K562 (cell line): ENCODE measurements at regions not wholly inside any gene's neighbourhood (a gene's known extent, or its start where the extent isn't known, plus 50 kb on each side); places are given as distances from the start of the nearest gene placed in this dataset.
A peak's percentile ranks its signal among the peaks of the same experiment; 100 is the strongest.

Experiments
- ATAC-seq: fragments of 200-7000 bp; cut with Tn5 transposase; 3 replicates; pipeline ENCODE4 v1.9.1; 2020; ENCODE audit warnings: moderate library complexity
- BruUV-seq: library from RNA; stranded (reverse); fragments of 400-500 nt; replicated peaks from 2 replicates; lab custom pipeline; 2021; lab: Mats Ljungman, UMichigan
- CTCF ChIA-PET: fragments of 300-600 bp; formaldehyde crosslinking; extraction: SDS; loops from one replicate; lab custom pipeline; 2021; ENCODE audit warnings: low intra/inter-chr PET ratio; lab: Yijun Ruan, JAX
- POLR2A ChIA-PET: fragments of 300-600, 350-650 bp; sonication (Branson Sonifier 250); formaldehyde crosslinking; extraction: SDS; loops from one replicate; lab custom pipeline; 2021; ENCODE audit warnings: antibody characterized with exemption, inconsistent platforms; lab: Yijun Ruan, JAX
- DNase-seq, 4 experiments: peaks; one replicate each; pipeline versions ENCODE4 v3.0.0 to v3.0.0-alpha.2; 2011 to 2018; ENCODE audit warnings: low spot score in 3 of 4, mixed read lengths in 3 of 4; ENCODE audit errors: extremely low read depth in 1 of 4
- FAIRE-seq: peaks from 2 replicates; lab custom pipeline; 2011; peaks lifted over from hg19 to GRCh38; lab: Jason Lieb, UNC
- H2AFZ ChIP-seq: 2 replicates; pipeline ENCODE4 v1.6.0; 2011; ENCODE audit warnings: low read depth, low read length, control low read depth, inconsistent platforms
- H3K27ac ChIP-seq: fragments of 200-600 bp; 3 replicates; pipeline ENCODE4 v1.8.0; 2011; ENCODE audit warnings: low read depth, mild to moderate bottlenecking, control low read depth, inconsistent platforms, low read length, moderate library complexity, mixed read lengths; ENCODE audit errors: extremely low read depth
- H3K27me3 ChIP-seq, 2 experiments: fragments of 300-600 bp in 1 of 2; 2 replicates in 1 of 2; 3 replicates in 1 of 2; pipeline versions ENCODE4 v1.6.0 to v1.8.0; 2011; ENCODE audit warnings: inconsistent platforms in 2 of 2, low read length in 2 of 2, mild to moderate bottlenecking in 1 of 2, mixed read lengths in 1 of 2, moderate library complexity in 1 of 2; ENCODE audit not compliant: control insufficient read depth in 2 of 2, insufficient read depth in 2 of 2
- H3K36me3 ChIP-seq: fragments of 300-600 bp; 3 replicates; pipeline ENCODE4 v1.8.0; 2011; ENCODE audit warnings: mild to moderate bottlenecking, low read length, inconsistent platforms; ENCODE audit not compliant: control insufficient read depth, insufficient read depth
- H3K4me1 ChIP-seq, 2 experiments: fragments of 200-600 bp in 1 of 2; replicated peaks in 1 of 2; 2 replicates in 1 of 2; 3 replicates in 1 of 2; pipeline versions ENCODE4 v1.5.1 to v1.8.0; 2011; ENCODE audit warnings: inconsistent platforms in 2 of 2, low read length in 2 of 2, mild to moderate bottlenecking in 1 of 2, mixed read lengths in 1 of 2, moderate library complexity in 1 of 2; ENCODE audit not compliant: control insufficient read depth in 2 of 2, insufficient read depth in 2 of 2
- H3K4me2 ChIP-seq: 2 replicates; pipeline ENCODE4 v1.6.1; 2011; ENCODE audit warnings: low read length, control low read depth, inconsistent platforms, mixed read lengths; ENCODE audit not compliant: insufficient read depth
- H3K4me3 ChIP-seq: fragments of 200-600 bp; sonication (generic), shearing (Covaris generic); 2 replicates; pipeline ENCODE4 v1.5.1; 2016; ENCODE audit warnings: control low read depth, inconsistent platforms
- H3K79me2 ChIP-seq: fragments of 200-600 bp; 3 replicates; pipeline ENCODE4 v1.8.0; 2011; ENCODE audit warnings: low read length, inconsistent platforms; ENCODE audit not compliant: control insufficient read depth, insufficient read depth
- H3K9ac ChIP-seq, 2 experiments: 2 replicates each; pipeline versions ENCODE4 v1.6.0 to v1.6.1; 2011; ENCODE audit warnings: low read depth in 2 of 2, low read length in 2 of 2, control low read depth in 1 of 2, inconsistent platforms in 1 of 2, mild to moderate bottlenecking in 1 of 2, mixed read lengths in 1 of 2; ENCODE audit not compliant: insufficient read depth in 1 of 2
- H3K9me1 ChIP-seq: one replicate; pipeline ENCODE4 v1.6.0; 2011; ENCODE audit warnings: inconsistent platforms, mild to moderate bottlenecking, low read length, moderate library complexity; ENCODE audit not compliant: control insufficient read depth, insufficient read depth
- H3K9me3 ChIP-seq: replicated peaks from 2 replicates; pipeline ENCODE4 v1.5.1; 2011; ENCODE audit warnings: low read depth, low read length, inconsistent platforms; ENCODE audit not compliant: control insufficient read depth, insufficient read depth
- H4K20me1 ChIP-seq: replicated peaks from 2 replicates; pipeline ENCODE4 v1.6.1; 2011; ENCODE audit warnings: low read length, inconsistent platforms, mixed read lengths; ENCODE audit not compliant: control insufficient read depth, insufficient read depth
- ETV6 ChIP-seq, 3 experiments: fragments of 150-350 bp in 1 of 3; sonication (generic) in 1 of 3; formaldehyde crosslinking in 1 of 3; IDR thresholded peaks; 2 replicates each; pipeline versions ENCODE4 v1.6.1 to v1.8.0; 2014 to 2022; ENCODE audit warnings: borderline replicate concordance in 2 of 3, low read depth in 2 of 3, antibody characterized with exemption in 1 of 3, low read length in 1 of 3, mild to moderate bottlenecking in 1 of 3, missing genetic modification reagents in 1 of 3
- POLR2A ChIP-seq: fragments of 450-650 bp; conservative IDR thresholded peaks from 2 replicates; pipeline ENCODE4 v1.6.1; 2016
- in situ Hi-C: fragments of 300-500 bp; cut with MboI; formaldehyde crosslinking; loops from 4 replicates; pipeline ENCODE4 v1.15.0; 2018; ENCODE audit warnings: inconsistent platforms, mixed read lengths
- intact Hi-C: fragments of 100-400 bp; cut with micrococcal nuclease; formaldehyde crosslinking; loops from 2 replicates; pipeline ENCODE4 v1.14.2; 2022
- TF ChIP-seq, protein P1 (sequence below): fragments of 250-450 bp; sonication (Bioruptor Pico); IDR thresholded peaks from 2 replicates; pipeline ENCODE4 v1.8.0; 2021; ENCODE audit warnings: borderline replicate concordance, mild to moderate bottlenecking, moderate library complexity; ENCODE audit not compliant: poor library complexity, severe bottlenecking
- TF ChIP-seq, protein P2 (sequence below): fragments of 250-450 bp; sonication (Bioruptor Pico); IDR thresholded peaks from 2 replicates; pipeline ENCODE4 v1.4.0; 2020; ENCODE audit warnings: mild to moderate bottlenecking, moderate library complexity
- TF ChIP-seq, protein P3 (sequence below): IDR thresholded peaks from 2 replicates; pipeline ENCODE4 v1.6.1; 2016; ENCODE audit warnings: missing genetic modification characterization, missing compliant biosample characterization

DNA sequence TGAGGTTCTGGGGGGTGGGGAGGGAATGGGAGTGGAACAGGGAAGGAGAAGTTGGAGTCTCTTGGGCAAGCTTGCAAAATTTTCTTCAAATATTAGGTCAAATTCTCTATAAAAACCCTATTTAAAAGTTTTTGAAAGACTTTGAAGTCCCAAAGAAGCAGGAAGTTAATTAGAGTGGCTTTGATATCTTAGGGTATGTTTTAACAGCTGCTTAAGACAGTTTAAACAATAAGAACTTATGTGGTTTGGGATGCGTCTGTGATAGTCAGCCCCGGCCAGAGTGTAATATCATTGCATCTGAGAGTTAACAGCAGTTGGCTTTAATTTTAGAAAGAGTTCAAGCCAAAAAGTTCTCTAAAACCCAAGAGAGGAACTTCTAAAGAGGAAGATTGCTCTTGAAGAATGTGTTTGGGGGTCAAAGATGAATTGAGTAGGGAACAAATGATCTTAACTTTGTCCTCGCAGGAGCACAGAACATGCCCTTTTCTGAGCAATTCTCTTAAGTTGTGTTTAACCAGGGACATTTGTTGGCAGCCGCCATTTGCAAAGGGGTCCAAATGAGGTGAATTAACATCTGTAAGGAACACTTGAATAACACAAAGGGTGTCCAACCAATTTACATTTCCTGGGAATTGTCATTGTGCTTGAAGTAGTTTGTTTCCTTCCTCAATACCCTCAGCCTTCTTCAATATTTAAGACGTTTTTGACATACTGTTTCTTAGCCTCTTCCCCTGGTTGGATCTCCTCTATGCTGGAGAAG, 182.4 kb downstream of the PTEN start (continued):
- TF ChIP-seq, protein P1, sequence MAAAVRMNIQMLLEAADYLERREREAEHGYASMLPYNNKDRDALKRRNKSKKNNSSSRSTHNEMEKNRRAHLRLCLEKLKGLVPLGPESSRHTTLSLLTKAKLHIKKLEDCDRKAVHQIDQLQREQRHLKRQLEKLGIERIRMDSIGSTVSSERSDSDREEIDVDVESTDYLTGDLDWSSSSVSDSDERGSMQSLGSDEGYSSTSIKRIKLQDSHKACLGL (CRISPR knock-in tag): no peak
- TF ChIP-seq, protein P2, sequence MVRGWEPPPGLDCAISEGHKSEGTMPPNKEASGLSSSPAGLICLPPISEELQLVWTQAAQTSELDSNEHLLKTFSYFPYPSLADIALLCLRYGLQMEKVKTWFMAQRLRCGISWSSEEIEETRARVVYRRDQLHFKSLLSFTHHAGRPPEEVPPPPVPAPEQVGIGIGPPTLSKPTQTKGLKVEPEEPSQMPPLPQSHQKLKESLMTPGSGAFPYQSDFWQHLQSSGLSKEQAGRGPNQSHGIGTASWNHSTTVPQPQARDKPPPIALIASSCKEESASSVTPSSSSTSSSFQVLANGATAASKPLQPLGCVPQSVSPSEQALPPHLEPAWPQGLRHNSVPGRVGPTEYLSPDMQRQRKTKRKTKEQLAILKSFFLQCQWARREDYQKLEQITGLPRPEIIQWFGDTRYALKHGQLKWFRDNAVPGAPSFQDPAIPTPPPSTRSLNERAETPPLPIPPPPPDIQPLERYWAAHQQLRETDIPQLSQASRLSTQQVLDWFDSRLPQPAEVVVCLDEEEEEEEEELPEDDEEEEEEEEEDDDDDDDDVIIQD (CRISPR knock-in tag): no peak
- TF ChIP-seq ETV6 (IDR thresholded peaks at IDR 0.05; ENCODE audit: borderline replicate concordance in 1 of 2, low read depth in 2 of 2, low read length in 1 of 2): no peak
- TF ChIP-seq ETV6 (CRISPR knock-in tag; IDR thresholded peaks at IDR 0.05; ENCODE audit: borderline replicate concordance): no peak

DNA sequence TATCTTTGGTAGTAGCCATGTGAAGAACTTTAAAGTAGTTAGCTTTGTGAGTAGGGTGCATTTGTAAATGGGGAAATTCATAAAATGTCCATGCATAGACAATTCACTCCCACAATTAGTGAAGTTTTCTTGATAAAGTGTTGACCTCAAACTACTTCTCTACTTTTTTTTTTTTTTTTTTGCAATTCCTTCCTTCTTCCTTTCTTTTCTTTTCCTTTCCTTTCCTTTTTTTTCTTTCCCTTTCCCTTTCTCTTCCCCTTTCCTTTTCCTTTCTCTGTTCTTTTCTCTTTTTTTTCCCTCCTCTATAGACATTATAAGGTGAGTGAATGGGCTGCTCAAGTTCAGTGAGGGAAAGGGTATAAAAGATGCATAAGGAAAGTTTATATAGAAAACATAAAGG, 184.2 kb downstream of the PTEN start:
- H3K9me3 ChIP-seq: no peaks in the 10 kb centered on the region
- no peak overlapping the region for H3K4me3 ChIP-seq
- in situ Hi-C loops: no loop called here
- H3K9me1 ChIP-seq: no peaks in the 10 kb centered on the region
- POLR2A ChIA-PET: no interaction called here
- DNase-seq: no peak
- H3K4me2 ChIP-seq: no peak overlapping the region
- H3K79me2 ChIP-seq: no peaks in the 10 kb centered on the region
- H3K27ac ChIP-seq: no peak overlapping the region
- no peak overlapping the region for H2AFZ ChIP-seq
- TF ChIP-seq, protein P3, sequence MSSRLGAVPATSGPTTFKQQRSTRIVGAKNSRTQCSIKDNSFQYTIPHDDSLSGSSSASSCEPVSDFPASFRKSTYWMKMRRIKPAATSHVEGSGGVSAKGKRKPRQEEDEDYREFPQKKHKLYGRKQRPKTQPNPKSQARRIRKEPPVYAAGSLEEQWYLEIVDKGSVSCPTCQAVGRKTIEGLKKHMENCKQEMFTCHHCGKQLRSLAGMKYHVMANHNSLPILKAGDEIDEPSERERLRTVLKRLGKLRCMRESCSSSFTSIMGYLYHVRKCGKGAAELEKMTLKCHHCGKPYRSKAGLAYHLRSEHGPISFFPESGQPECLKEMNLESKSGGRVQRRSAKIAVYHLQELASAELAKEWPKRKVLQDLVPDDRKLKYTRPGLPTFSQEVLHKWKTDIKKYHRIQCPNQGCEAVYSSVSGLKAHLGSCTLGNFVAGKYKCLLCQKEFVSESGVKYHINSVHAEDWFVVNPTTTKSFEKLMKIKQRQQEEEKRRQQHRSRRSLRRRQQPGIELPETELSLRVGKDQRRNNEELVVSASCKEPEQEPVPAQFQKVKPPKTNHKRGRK (tag): peak; percentile 79
- TF ChIP-seq POLR2A: no peak
- TF ChIP-seq, all 486 proteins: peak for 1
- BruUV-seq: no TSS peak
- H3K9ac ChIP-seq: no peak overlapping the region
- intact Hi-C loops: no loop called here
- no peak for FAIRE-seq
- no peaks in the 10 kb centered on the region; the same call in 2 of the 3 replicates for H3K36me3 ChIP-seq
- CTCF ChIA-PET: no interaction called here
- no peak for ATAC-seq
- H3K4me1 ChIP-seq: peaks cover 0 to 1% of the 10 kb centered on the region in 2 experiments; a peak in 1 of 5 replicates
- H4K20me1 ChIP-seq: no peaks in the 10 kb centered on the region
- H3K27me3 ChIP-seq: no peaks in the 10 kb centered on the region
